Naive thymus-derived CD4-positive, alpha-beta T cell (primary cell): ENCODE measurements at regions not wholly inside any gene's neighbourhood (a gene's known extent, or its start where the extent isn't known, plus 50 kb on each side); places are given as distances from the start of the nearest gene placed in this dataset.

Experiments
- ATAC-seq: fragments of 150-1000 bp; cut with Tn5 transposase; 2 replicates; pipeline ENCODE4 v1.10.0; 2021; ENCODE audit warnings: mild to moderate bottlenecking, moderate library complexity
- CTCF ChIA-PET: fragments of 350-600 bp; sonication (Branson Sonifier 250); formaldehyde crosslinking; loops from one replicate; lab custom pipeline; 2021; ENCODE audit warnings: antibody characterized with exemption; lab: Charles Lee
- POLR2A ChIA-PET: fragments of 350-600 bp; sonication (Branson Sonifier 250); formaldehyde crosslinking; loops from one replicate; lab custom pipeline; 2021; ENCODE audit warnings: antibody characterized with exemption, inconsistent platforms; lab: Charles Lee
- DNase-seq, 9 donors: peaks; one replicate each; pipeline versions ENCODE4 v3.0.0 to v3.0.0-alpha.2; 2020 to 2022; ENCODE audit warnings: mixed read lengths in 1 of 9
- H3K27ac ChIP-seq: one replicate; pipeline ENCODE4 v1.7.0; 2013; ENCODE audit warnings: mild to moderate bottlenecking, low read depth, low read length, moderate library complexity
- H3K27me3 ChIP-seq, 2 donors: one replicate each; pipeline ENCODE4 v1.7.0; 2013; ENCODE audit warnings: low read length in 2 of 2, mild to moderate bottlenecking in 2 of 2, moderate library complexity in 2 of 2; ENCODE audit not compliant: control insufficient read depth in 2 of 2, insufficient read depth in 2 of 2
- H3K36me3 ChIP-seq, 3 experiments: 1 replicate in 2 of 3; 2 replicates in 1 of 3; pipeline ENCODE4 v1.7.0; 2013; ENCODE audit warnings: low read length in 3 of 3, mild to moderate bottlenecking in 3 of 3, moderate library complexity in 1 of 3; ENCODE audit not compliant: insufficient read depth in 3 of 3, control insufficient read depth in 2 of 3
- H3K4me1 ChIP-seq, 2 donors: one replicate each; pipeline ENCODE4 v1.7.0; 2013; ENCODE audit warnings: low read length in 2 of 2, mild to moderate bottlenecking in 2 of 2, moderate library complexity in 1 of 2; ENCODE audit not compliant: control insufficient read depth in 2 of 2, insufficient read depth in 2 of 2
- H3K4me3 ChIP-seq: 2 replicates; pipeline ENCODE4 v1.7.0; 2013; ENCODE audit warnings: mild to moderate bottlenecking, low read length
- H3K9me3 ChIP-seq, 3 experiments: 1 replicate in 2 of 3; 2 replicates in 1 of 3; pipeline ENCODE4 v1.7.0; 2013; ENCODE audit warnings: low read length in 3 of 3; ENCODE audit not compliant: control insufficient read depth in 2 of 3
- H3K27ac Mint-ChIP-seq, 9 donors: one replicate each; pipeline ENCODE4 v1.8.0; 2020 to 2022; ENCODE audit warnings: mixed read lengths in 9 of 9, mild to moderate bottlenecking in 8 of 9, moderate library complexity in 5 of 9, inconsistent platforms in 2 of 9
- H3K27me3 Mint-ChIP-seq, 5 donors: one replicate each; pipeline ENCODE4 v1.8.0; 2021 to 2022; ENCODE audit warnings: mixed read lengths in 5 of 5, mild to moderate bottlenecking in 1 of 5
- H3K36me3 Mint-ChIP-seq, 5 donors: one replicate each; pipeline ENCODE4 v1.8.0; 2020 to 2022; ENCODE audit warnings: mixed read lengths in 5 of 5, mild to moderate bottlenecking in 3 of 5, inconsistent platforms in 1 of 5
- H3K4me1 Mint-ChIP-seq, 7 donors: one replicate each; pipeline ENCODE4 v1.8.0; 2020 to 2022; ENCODE audit warnings: mixed read lengths in 7 of 7, mild to moderate bottlenecking in 3 of 7, inconsistent platforms in 1 of 7
- H3K4me3 Mint-ChIP-seq, 10 donors: one replicate each; pipeline ENCODE4 v1.8.0; 2020 to 2022; ENCODE audit warnings: mild to moderate bottlenecking in 10 of 10, mixed read lengths in 10 of 10, moderate library complexity in 6 of 10, inconsistent platforms in 2 of 10
- H3K9me3 Mint-ChIP-seq, 11 donors: one replicate each; pipeline ENCODE4 v1.8.0; 2020 to 2022; ENCODE audit warnings: mixed read lengths in 11 of 11, mild to moderate bottlenecking in 4 of 11, inconsistent platforms in 1 of 11, moderate library complexity in 1 of 11
- intact Hi-C, 2 donors: fragments of 100-400 bp; cut with micrococcal nuclease; formaldehyde crosslinking; loops; one replicate each; pipeline ENCODE4 v1.15.1; 2023

DNA sequence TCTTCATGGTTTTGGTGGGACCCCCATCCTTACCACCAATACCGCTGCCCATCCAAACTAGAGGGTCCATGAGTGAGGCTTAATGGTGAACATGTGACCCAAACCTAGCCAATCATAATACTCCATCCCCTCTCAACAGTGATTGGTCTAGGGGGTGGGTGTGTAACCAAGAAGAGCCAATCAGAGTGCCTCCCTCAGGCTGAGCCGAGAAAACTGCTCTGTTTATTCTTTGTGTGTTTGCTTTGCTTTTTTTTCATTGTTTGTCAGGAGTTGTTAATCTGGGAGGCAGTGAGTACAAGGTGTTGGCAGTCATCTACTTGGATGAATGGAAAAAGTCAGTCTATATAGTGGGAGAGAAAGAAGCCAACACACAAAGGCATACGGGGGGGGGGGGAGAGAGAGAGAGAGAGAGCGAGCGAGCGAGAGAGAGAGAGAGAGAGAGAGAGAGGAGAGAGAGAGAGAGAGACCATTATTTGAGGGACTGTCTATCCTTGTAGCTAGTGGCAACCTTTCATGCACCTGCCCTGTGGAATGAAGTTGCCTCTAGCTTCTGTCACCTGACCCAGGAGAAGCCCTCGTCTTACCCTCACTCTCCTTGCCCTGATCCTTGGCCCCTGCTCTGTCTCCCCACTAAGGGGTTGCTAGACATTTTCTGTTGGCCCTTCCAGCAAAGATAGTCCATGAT is 441.7 kb downstream of the TYW1 start:
- no peaks in the 10 kb centered on the region for H3K4me1 ChIP-seq
- H3K9me3 ChIP-seq: peaks cover 0 to 17% (median 0%) of the 10 kb centered on the region in 3 experiments
- ChIA-PET CTCF (no interaction called here), POLR2A (no interaction called here)
- H3K4me3 Mint-ChIP-seq: no peak overlapping the region
- H3K9me3 Mint-ChIP-seq: peaks cover 0 to 23% (median 12%) of the 10 kb centered on the region in 11 donors
- H3K27me3 ChIP-seq: no peaks in the 10 kb centered on the region
- ATAC-seq: no peak
- H3K4me1 Mint-ChIP-seq: no peaks in the 10 kb centered on the region
- no peaks in the 10 kb centered on the region for H3K36me3 ChIP-seq
- H3K27me3 Mint-ChIP-seq: peaks cover 0 to 3% (median 0%) of the 10 kb centered on the region in 5 donors
- DNase-seq: no peak
- no peak overlapping the region for H3K27ac ChIP-seq
- H3K27ac Mint-ChIP-seq: no peak overlapping the region
- intact Hi-C loops: no loop called here
- no peak overlapping the region for H3K4me3 ChIP-seq
- H3K36me3 Mint-ChIP-seq: peaks cover 0 to 4% (median 0%) of the 10 kb centered on the region in 5 donors

GRCh38 chr7:67438913-67439505 is 442.4 kb downstream of the TYW1 start:
- no peaks in the 10 kb centered on the region for H3K4me1 Mint-ChIP-seq
- H3K4me1 ChIP-seq: no peaks in the 10 kb centered on the region
- ChIA-PET CTCF (no interaction called here), POLR2A (no interaction called here)
- peaks cover 0 to 21% (median 7%) of the 10 kb centered on the region in 11 donors for H3K9me3 Mint-ChIP-seq
- no peaks in the 10 kb centered on the region for H3K36me3 Mint-ChIP-seq
- no peaks in the 10 kb centered on the region for H3K36me3 ChIP-seq
- peaks cover 0 to 3% (median 0%) of the 10 kb centered on the region in 5 donors for H3K27me3 Mint-ChIP-seq
- H3K27ac Mint-ChIP-seq: no peak overlapping the region
- H3K4me3 ChIP-seq: no peak overlapping the region
- ATAC-seq (no peak), DNase-seq (no peak)
- H3K4me3 Mint-ChIP-seq: no peak overlapping the region
- H3K9me3 ChIP-seq: peaks cover 0 to 12% (median 0%) of the 10 kb centered on the region in 3 experiments
- no peak overlapping the region for H3K27ac ChIP-seq
- intact Hi-C loops: no loop called here
- H3K27me3 ChIP-seq: no peaks in the 10 kb centered on the region

DNA sequence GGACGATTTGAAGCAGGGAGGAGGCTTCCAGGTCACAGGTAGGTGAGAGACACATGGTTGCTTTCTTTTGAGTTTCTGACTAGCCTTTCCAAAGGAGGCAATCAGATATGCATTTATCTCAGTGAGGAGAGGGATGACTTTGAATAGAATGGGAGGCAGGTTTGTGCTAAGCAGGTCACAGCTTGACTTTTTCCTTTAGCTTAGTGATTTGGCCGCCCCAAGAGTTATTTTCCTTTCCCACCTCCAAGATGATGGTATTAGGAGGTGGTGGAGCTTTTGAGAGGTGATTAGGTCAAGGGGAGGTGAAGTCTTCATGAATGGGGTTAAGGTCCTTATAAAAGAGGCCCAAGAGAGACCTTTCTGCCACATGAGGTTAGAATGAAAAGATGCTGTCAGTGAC is 443.7 kb downstream of the TYW1 start:
- H3K4me1 ChIP-seq: no peaks in the 10 kb centered on the region
- CTCF ChIA-PET: no interaction called here
- H3K27ac ChIP-seq: no peak overlapping the region
- H3K4me3 Mint-ChIP-seq: no peak overlapping the region
- H3K36me3 Mint-ChIP-seq: no peaks in the 10 kb centered on the region
- H3K27ac Mint-ChIP-seq: no peak overlapping the region
- peaks cover 0 to 4% (median 0%) of the 10 kb centered on the region in 5 donors for H3K27me3 Mint-ChIP-seq
- H3K4me1 Mint-ChIP-seq: no peaks in the 10 kb centered on the region
- H3K9me3 ChIP-seq: peaks cover 0 to under 1% (median 0%) of the 10 kb centered on the region in 3 experiments
- peaks cover 0 to 16% (median 4%) of the 10 kb centered on the region in 11 donors for H3K9me3 Mint-ChIP-seq
- intact Hi-C loops: no loop called here
- ATAC-seq (no peak), DNase-seq (no peak)
- POLR2A ChIA-PET: no interaction called here
- no peaks in the 10 kb centered on the region for H3K27me3 ChIP-seq
- no peak overlapping the region for H3K4me3 ChIP-seq
- H3K36me3 ChIP-seq: no peaks in the 10 kb centered on the region

DNA sequence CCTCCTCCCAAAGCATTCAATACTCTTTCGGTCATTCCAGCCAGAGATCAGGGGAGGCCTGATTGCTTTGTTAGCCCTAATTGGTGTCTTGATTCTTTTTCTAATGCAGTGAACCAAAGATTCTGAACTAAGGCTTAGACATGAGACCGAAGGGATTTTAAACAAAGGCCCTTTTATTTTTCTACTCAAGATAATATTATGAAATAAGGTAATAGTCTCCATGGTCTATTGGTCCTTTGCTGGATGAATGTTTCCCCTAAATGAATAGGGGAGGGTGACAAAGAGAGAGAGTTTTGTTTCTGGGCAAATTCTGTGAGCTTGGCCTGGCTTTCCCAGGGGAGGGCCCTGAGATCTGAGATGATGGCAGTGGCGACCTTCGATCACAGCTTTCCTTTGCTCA is 449.1 kb downstream of the TYW1 start:
- peaks cover 0 to 12% (median 0%) of the 10 kb centered on the region in 5 donors for H3K27me3 Mint-ChIP-seq
- intact Hi-C loops: no loop called here
- ATAC-seq: no peak
- no peaks in the 10 kb centered on the region for H3K9me3 ChIP-seq
- no peaks in the 10 kb centered on the region for H3K4me1 Mint-ChIP-seq
- H3K27ac Mint-ChIP-seq: no peak overlapping the region
- H3K9me3 Mint-ChIP-seq: peaks cover 0 to 30% (median 7%) of the 10 kb centered on the region in 11 donors
- no peaks in the 10 kb centered on the region for H3K36me3 ChIP-seq
- no peak overlapping the region for H3K27ac ChIP-seq
- no peaks in the 10 kb centered on the region for H3K27me3 ChIP-seq
- POLR2A ChIA-PET: no interaction called here
- H3K4me3 Mint-ChIP-seq: no peak overlapping the region
- CTCF ChIA-PET: no interaction called here
- H3K4me1 ChIP-seq: no peaks in the 10 kb centered on the region
- H3K4me3 ChIP-seq: no peak overlapping the region
- H3K36me3 Mint-ChIP-seq: no peaks in the 10 kb centered on the region
- DNase-seq: no peak

- H3K27ac Mint-ChIP-seq: no peak overlapping the region
Observed at GRCh38 chr7:67447297-67447696, 450.7 kb downstream of the TYW1 start.

DNA sequence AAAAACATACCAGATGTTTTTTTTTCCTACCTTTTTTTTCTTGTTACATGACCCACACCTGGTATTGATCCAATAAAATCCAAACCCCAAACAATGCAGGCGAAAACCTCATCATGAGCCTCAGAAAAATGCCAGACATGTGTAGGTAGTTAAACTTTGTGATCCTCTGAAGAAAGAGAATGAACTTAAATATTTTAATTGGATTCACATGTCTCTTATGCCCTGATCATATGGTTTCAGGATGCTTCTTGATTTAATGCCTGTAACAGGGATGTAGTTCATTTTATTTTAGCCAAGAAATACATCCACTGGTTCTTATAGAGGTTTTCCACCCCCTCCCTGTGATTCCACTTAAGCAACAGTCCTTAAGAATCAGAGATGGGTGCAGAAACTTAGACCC is 451.6 kb downstream of the TYW1 start:
- Histone ChIP-seq H3K27ac (no peak overlapping the region), H3K36me3 (no peaks in the 10 kb centered on the region), H3K4me1 (no peaks in the 10 kb centered on the region), H3K27me3 (no peaks in the 10 kb centered on the region), H3K9me3 (no peaks in the 10 kb centered on the region), H3K4me3 (no peak overlapping the region)
- no peak for DNase-seq
- peaks cover 0 to 12% (median 0%) of the 10 kb centered on the region in 5 donors for H3K27me3 Mint-ChIP-seq
- ChIA-PET CTCF (no interaction called here), POLR2A (no interaction called here)
- H3K36me3 Mint-ChIP-seq: no peaks in the 10 kb centered on the region
- intact Hi-C loops: no loop called here
- H3K4me1 Mint-ChIP-seq: no peaks in the 10 kb centered on the region
- no peak overlapping the region for H3K4me3 Mint-ChIP-seq
- ATAC-seq: no peak
- H3K27ac Mint-ChIP-seq: no peak overlapping the region
- H3K9me3 Mint-ChIP-seq: peaks cover 1 to 30% (median 12%) of the 10 kb centered on the region in 11 donors

More at GRCh38 chr7:67447297-67447696, 450.7 kb downstream of the TYW1 start:
- POLR2A ChIA-PET: no interaction called here
- Histone ChIP-seq H3K27ac (no peak overlapping the region), H3K36me3 (no peaks in the 10 kb centered on the region), H3K4me3 (no peak overlapping the region), H3K9me3 (no peaks in the 10 kb centered on the region), H3K4me1 (no peaks in the 10 kb centered on the region), H3K27me3 (no peaks in the 10 kb centered on the region)
- intact Hi-C loops: no loop called here
- DNase-seq (no peak), ATAC-seq (no peak)
- H3K27me3 Mint-ChIP-seq: peaks cover 0 to 12% (median 0%) of the 10 kb centered on the region in 5 donors
- peaks cover 1 to 30% (median 10%) of the 10 kb centered on the region in 11 donors for H3K9me3 Mint-ChIP-seq
- no peaks in the 10 kb centered on the region for H3K4me1 Mint-ChIP-seq
- H3K36me3 Mint-ChIP-seq: no peaks in the 10 kb centered on the region
- H3K4me3 Mint-ChIP-seq: no peak overlapping the region
- CTCF ChIA-PET: no interaction called here

DNA sequence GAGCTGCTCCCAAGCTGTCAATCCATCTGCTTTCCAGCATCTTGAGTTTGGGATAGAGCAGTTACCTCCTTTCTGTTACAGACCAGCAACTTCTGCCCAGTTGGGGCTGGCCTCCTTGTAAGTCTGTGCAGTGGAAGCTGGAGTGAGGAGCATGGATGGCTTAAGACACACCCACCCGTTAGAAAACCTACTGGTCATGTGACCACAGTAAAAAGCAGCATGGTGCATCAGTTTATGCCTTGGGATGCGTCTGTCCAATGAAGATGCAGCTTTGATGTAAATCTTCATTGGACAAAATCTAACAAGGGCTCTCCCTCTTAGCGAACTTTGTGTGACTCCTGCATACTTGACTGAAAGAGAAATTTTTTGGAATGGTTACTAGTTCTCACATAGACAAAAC is 453.5 kb downstream of the TYW1 start:
- Histone ChIP-seq H3K36me3 (no peaks in the 10 kb centered on the region), H3K27me3 (no peaks in the 10 kb centered on the region), H3K4me1 (no peaks in the 10 kb centered on the region), H3K4me3 (no peak overlapping the region), H3K27ac (no peak overlapping the region), H3K9me3 (no peaks in the 10 kb centered on the region)
- Mint-ChIP-seq H3K36me3 (no peaks in the 10 kb centered on the region), H3K9me3 (peaks cover 1 to 19% (median 11%) of the 10 kb centered on the region in 11 donors), H3K4me1 (no peaks in the 10 kb centered on the region), H3K27ac (no peak overlapping the region), H3K27me3 (peaks cover 0 to 14% (median 0%) of the 10 kb centered on the region in 5 donors), H3K4me3 (no peak overlapping the region)
- CTCF ChIA-PET: no interaction called here
- DNase-seq (no peak), ATAC-seq (no peak)
- intact Hi-C loops: no loop called here
- POLR2A ChIA-PET: no interaction called here
